Sigmoid colon (tissue), 4 donors: ENCODE measurements at regions not wholly inside any gene's neighbourhood (a gene's known extent, or its start where the extent isn't known, plus 50 kb on each side); places are given as distances from the start of the nearest gene placed in this dataset.

Experiments
- EP300 ChIP-seq, 4 donors: sonication (generic); formaldehyde crosslinking; IDR thresholded peaks; one replicate each; pipeline ENCODE4 v1.6.1; 2017; ENCODE audit warnings: antibody characterized with exemption in 4 of 4
- TF ChIP-seq, protein P1 (sequence below), 4 experiments: fragments of 450-650 bp in 3 of 4; fragments of 200-600 bp in 1 of 4; IDR thresholded peaks; one replicate each; pipeline ENCODE4 v1.5.1; 2016 to 2019; ENCODE audit warnings: antibody characterized with exemption in 4 of 4, mild to moderate bottlenecking in 3 of 4, moderate library complexity in 2 of 4

DNA sequence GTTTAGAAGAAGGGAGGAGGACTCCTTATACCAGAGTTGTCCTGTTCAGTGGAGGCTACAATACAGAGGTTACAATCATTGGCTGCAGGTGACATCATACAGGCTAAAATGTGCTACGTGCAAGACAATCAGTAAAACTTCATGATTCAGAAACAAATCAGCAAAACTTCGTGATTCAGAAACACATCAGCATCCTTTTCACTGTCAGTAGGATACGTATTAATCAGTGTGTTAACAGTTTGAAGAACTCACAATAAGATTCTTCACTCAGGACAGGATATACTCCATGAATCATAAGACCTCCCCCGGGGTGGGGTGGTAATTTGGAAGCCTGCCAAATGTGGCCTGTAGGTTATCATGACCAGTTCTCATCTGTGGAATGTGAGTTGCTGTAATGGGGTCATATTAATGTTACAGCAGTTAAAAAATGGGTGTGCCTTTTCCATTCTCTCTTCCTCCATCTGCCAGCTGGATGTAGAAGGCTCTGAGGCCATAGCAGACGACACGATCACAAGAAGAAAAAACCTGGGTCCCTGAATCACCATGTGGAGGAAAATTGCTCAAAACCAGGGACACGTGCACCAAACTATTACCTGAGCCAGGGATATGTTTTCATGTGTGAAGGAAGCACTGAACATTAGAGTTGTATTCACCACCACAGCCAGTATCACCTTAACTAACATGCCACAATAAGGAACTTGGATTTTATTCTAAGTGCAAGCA, 134.8 kb upstream of the CREB1 start:
- TF ChIP-seq, protein P1, sequence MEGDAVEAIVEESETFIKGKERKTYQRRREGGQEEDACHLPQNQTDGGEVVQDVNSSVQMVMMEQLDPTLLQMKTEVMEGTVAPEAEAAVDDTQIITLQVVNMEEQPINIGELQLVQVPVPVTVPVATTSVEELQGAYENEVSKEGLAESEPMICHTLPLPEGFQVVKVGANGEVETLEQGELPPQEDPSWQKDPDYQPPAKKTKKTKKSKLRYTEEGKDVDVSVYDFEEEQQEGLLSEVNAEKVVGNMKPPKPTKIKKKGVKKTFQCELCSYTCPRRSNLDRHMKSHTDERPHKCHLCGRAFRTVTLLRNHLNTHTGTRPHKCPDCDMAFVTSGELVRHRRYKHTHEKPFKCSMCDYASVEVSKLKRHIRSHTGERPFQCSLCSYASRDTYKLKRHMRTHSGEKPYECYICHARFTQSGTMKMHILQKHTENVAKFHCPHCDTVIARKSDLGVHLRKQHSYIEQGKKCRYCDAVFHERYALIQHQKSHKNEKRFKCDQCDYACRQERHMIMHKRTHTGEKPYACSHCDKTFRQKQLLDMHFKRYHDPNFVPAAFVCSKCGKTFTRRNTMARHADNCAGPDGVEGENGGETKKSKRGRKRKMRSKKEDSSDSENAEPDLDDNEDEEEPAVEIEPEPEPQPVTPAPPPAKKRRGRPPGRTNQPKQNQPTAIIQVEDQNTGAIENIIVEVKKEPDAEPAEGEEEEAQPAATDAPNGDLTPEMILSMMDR (IDR thresholded peaks at IDR 0.05): no peak
- TF ChIP-seq EP300 (IDR thresholded peaks at IDR 0.05): no peak
